ENCODE measurements at regions not wholly inside any gene's neighbourhood (a gene's known extent, or its start where the extent isn't known, plus 50 kb on each side); places are given as distances from the start of the nearest gene placed in this dataset.

- H3K4me3 Mint-ChIP-seq, result no peak overlapping the region
- H3K27me3 Mint-ChIP-seq (ENCODE audit: insufficient read depth), result no peaks in the 10 kb centered on the region; the same call in 1 of the 2 replicates
- H3K4me1 Mint-ChIP-seq (ENCODE audit: low read depth), result no peaks in the 10 kb centered on the region
- H3K27ac Mint-ChIP-seq, result no peak overlapping the region
- peaks cover 18% of the 10 kb centered on the region for H3K9me3 Mint-ChIP-seq
- peaks cover 5% of the 10 kb centered on the region; the same call in 1 of the 2 replicates for H3K36me3 Mint-ChIP-seq (ENCODE audit: low read depth)
- no peak for TF ChIP-seq CTCF (IDR thresholded peaks at IDR 0.05)
- no peak for DNase-seq
Measured at GRCh38 chr1:57860931-57861565, 437.2 kb upstream of the DAB1 start.

DNA sequence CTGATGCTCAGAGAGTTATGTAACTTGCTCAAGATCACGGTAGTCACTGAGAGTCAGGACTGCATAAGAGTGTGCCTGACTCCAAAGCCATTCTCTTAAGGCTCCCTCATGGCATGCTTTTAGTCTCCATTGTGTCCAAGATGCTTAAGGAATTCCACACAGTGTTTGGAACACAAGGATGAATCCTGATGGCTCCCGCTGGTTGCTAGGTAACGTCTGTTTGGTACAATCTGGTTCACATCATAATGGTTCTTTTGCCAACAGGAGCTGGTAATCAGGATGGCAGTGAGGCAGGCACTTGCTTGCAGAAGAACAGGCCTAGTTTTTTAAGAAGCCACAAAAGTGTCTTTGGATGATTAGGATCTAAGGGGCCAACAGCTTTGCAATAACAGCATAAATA, 436.5 kb upstream of the DAB1 start:
- Mint-ChIP-seq H3K9me3 (peaks cover 21% of the 10 kb centered on the region), H3K27ac (no peak overlapping the region), H3K4me3 (no peak overlapping the region), H3K36me3 (ENCODE audit: low read depth) (peaks cover under 1% of the 10 kb centered on the region; the same call in 1 of the 2 replicates), H3K4me1 (ENCODE audit: low read depth) (no peaks in the 10 kb centered on the region), H3K27me3 (ENCODE audit: insufficient read depth) (no peaks in the 10 kb centered on the region; the same call in 1 of the 2 replicates)
- TF ChIP-seq CTCF (IDR thresholded peaks at IDR 0.05), result no peak
- no peak for DNase-seq

DNA sequence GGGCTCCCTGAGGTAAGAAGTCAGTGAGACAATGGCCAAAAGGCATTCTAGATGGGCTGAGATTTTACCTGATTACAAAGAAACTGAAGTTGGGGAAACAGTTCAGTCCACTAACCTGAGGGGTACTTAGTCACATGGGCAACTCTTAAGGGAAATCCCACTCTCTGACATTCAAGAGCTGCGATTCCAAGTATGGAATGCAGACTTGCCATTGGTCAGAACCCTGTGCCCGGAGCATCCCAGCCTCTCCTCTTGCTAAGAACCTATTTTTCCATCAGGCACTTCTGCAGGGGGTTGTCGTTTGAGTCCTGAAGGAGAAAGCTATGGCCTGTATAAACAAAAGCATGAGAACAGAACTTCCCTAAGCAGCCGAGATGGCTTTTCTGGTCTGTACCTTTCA, 434.9 kb upstream of the DAB1 start:
- no peak overlapping the region for H3K27ac Mint-ChIP-seq
- H3K9me3 Mint-ChIP-seq, result peaks cover 21% of the 10 kb centered on the region
- no peaks in the 10 kb centered on the region; the same call in 1 of the 2 replicates for H3K27me3 Mint-ChIP-seq (ENCODE audit: insufficient read depth)
- no peak for DNase-seq
- TF ChIP-seq CTCF (IDR thresholded peaks at IDR 0.05), result no peak
- no peaks in the 10 kb centered on the region for H3K36me3 Mint-ChIP-seq (ENCODE audit: low read depth)
- no peaks in the 10 kb centered on the region for H3K4me1 Mint-ChIP-seq (ENCODE audit: low read depth)
- no peak overlapping the region for H3K4me3 Mint-ChIP-seq

DNA sequence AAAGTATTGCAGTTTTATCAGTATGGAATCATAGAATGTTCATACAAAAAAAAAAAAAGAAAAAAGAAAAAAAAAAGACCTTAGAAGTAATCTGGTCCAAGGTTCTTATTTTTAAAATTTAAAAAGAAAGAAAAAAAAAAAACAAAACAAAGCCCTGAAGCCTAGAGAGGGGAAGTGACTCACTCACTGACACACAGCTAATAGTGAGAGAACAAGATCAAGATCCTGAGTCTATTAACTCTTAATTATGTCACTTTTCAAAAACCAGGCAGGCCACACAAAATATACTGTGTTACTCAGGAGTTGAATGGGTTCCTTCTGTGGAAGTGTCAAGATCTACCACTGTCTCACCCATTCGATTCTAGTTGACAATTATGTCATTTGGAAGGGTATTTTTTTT, 433.9 kb upstream of the DAB1 start:
- Mint-ChIP-seq H3K36me3 (ENCODE audit: low read depth) (no peaks in the 10 kb centered on the region), H3K4me3 (no peak overlapping the region), H3K27ac (no peak overlapping the region), H3K9me3 (peaks cover 24% of the 10 kb centered on the region), H3K27me3 (ENCODE audit: insufficient read depth) (no peaks in the 10 kb centered on the region; the same call in 1 of the 2 replicates), H3K4me1 (ENCODE audit: low read depth) (no peaks in the 10 kb centered on the region)
- DNase-seq, result no peak
- no peak for TF ChIP-seq CTCF (IDR thresholded peaks at IDR 0.05)

- no peak for DNase-seq
- Mint-ChIP-seq H3K27ac (no peak overlapping the region), H3K27me3 (ENCODE audit: insufficient read depth) (no peaks in the 10 kb centered on the region; the same call in none of the 2 replicates), H3K4me1 (ENCODE audit: low read depth) (no peaks in the 10 kb centered on the region), H3K36me3 (ENCODE audit: low read depth) (peaks cover 5% of the 10 kb centered on the region; the same call in 1 of the 2 replicates), H3K9me3 (peaks cover 35% of the 10 kb centered on the region), H3K4me3 (no peak overlapping the region)
- TF ChIP-seq CTCF (IDR thresholded peaks at IDR 0.05), result no peak
Measured at GRCh38 chr1:57854436-57854835, 430.6 kb upstream of the DAB1 start.

Measured in HFFc6 (cell line).